ENCODE measurements at regions not wholly inside any gene's neighbourhood (a gene's known extent, or its start where the extent isn't known, plus 50 kb on each side); places are given as distances from the start of the nearest gene placed in this dataset.

- no peak for TF ChIP-seq RXRA (CRISPR knock-in tag; IDR thresholded peaks at IDR 0.05)
- TF ChIP-seq EZH2 (conservative IDR thresholded peaks at IDR 0.05; ENCODE audit: low read depth, low read length) = no peak
- no peak for TF ChIP-seq ZNF207 (IDR thresholded peaks at IDR 0.05; ENCODE audit: borderline replicate concordance)
- no peak for TF ChIP-seq TGIF2 (CRISPR knock-in tag; IDR thresholded peaks at IDR 0.05)
These were observed 225.3 kb downstream of the MC4R start for GRCh38 chr18:60147323-60147722.
